HG02678 (cell line): ENCODE measurements at regions not wholly inside any gene's neighbourhood (a gene's known extent, or its start where the extent isn't known, plus 50 kb on each side); places are given as distances from the start of the nearest gene placed in this dataset.
"Not testable (repeated sequence)": the region's sequence is repeated elsewhere in the genome, so short reads cannot be mapped to it uniquely, and the experiment has no call there.

Experiments
- ATAC-seq: cut with Tn5 transposase; IDR thresholded peaks from one replicate; pipeline ENCODE4 v1.9.1; 2021; ENCODE audit warnings: mild to moderate bottlenecking, moderate library complexity; ENCODE audit not compliant: unreplicated experiment

- ATAC-seq = no peak
Observed at GRCh38 chr12:46711756-46712155, 114.0 kb downstream of the SLC38A4 start.

GRCh38 chr12:46710125-46710743 is 115.6 kb downstream of the SLC38A4 start:
- ATAC-seq = no peak

GRCh38 chr12:46702581-46703344 is 123.0 kb downstream of the SLC38A4 start:
- ATAC-seq = no peak

- ATAC-seq = no peak
Observed at GRCh38 chr12:46701356-46701755, 124.4 kb downstream of the SLC38A4 start.

GRCh38 chr12:46699986-46700385 is 125.8 kb downstream of the SLC38A4 start:
- ATAC-seq = no peak

DNA sequence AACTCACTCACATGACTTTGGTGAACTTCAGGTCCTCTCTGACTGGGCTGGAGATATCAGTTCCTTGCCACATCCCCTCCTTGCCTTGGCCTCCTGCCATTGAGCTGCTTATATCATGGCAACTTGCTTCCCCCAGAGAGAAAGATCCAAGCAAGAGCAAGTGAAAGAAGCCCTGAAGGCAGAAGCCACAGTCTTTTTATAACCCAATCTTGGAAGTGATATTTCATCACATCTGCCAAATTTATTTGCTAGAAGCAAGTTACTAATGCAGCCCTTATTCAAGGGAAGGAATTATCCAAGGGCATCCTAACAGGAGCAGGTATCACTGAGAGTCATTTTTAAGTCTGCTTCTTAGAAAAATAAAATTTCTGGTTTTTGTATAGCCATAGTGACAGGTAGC is 127.8 kb downstream of the SLC38A4 start:
- no peak for ATAC-seq

DNA sequence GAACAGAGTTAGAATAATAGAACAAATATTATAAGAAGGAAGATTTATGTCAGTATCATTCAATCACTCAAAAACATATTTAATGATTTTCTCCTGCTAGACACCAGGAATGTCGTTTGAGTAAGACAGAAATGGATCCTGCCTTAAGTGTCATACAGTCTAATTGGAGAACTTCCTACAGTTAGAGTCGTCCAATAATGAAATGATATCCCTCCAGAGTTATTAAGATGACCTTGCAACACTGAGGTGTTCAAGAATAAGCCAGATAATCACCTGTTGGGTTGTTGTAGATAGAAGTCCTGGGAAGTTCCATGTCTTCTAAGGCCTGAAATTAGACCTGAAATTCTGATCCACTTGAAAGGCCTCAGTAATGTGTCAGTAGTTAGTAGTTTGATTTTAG is 132.3 kb downstream of the SLC38A4 start:
- no peak for ATAC-seq

DNA sequence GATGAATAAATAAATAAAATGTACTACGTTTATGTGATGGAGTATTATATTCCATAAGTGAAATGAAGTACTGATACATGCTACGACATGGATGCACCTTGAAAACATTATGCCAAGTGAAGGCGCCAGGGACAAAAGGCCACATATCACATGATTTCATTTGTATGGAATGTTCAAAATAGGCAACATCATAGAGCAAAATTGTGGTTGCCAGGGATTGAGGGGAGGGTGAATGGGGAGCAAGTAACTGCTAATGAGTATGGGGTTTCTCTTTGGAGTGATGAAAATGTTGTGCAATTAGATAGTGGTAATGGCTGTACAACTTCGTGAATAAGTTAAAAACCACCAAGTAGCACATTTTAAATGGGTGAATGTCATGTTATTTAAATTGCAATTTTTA is 132.8 kb downstream of the SLC38A4 start:
- no peak for ATAC-seq

- no peak for ATAC-seq
Observed at GRCh38 chr12:46692606-46693005, 133.2 kb downstream of the SLC38A4 start.

GRCh38 chr12:46686267-46686942 is 139.4 kb downstream of the SLC38A4 start:
- ATAC-seq = no peak

DNA sequence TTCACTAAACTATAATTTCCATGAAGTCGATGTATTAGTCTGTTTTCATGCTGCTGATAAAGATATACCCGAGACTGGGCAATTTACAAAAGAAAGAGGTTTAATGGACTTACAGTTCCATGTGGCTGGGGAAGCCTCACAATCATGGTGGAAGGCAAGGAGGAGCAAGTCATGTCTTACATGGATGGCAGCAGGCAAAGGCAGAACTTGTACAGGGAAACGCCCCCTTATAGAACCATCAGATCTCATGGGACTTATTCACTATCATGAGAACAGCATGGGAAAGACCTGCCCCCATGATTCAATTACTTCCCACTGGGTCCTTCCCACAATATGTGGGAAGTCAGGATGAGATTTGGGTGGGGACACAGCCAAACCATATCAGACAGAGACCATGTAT is 141.6 kb downstream of the SLC38A4 start:
- not testable (repeated sequence) for ATAC-seq

GRCh38 chr12:46682148-46682547 is 143.6 kb downstream of the SLC38A4 start:
- no peak for ATAC-seq

DNA sequence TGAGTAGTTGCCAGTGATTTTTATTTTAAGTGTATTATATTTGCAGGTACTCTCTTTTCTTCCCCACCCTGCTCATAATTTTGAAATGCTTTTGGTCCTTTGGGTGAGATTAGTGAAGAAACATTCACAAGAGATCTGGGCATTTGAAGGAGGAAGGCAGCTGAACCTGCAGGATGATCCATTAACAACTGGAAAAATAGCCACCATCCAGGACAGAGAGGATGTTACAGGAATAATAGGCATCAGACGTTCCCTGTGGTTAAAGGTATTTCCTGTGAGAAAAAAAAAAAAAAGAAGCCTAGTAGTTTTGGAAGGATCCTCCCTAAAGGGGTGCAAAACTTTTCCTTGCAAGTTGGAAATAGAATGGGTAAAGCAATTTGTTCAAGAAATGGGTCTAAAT is 145.3 kb downstream of the SLC38A4 start:
- ATAC-seq = no peak

DNA sequence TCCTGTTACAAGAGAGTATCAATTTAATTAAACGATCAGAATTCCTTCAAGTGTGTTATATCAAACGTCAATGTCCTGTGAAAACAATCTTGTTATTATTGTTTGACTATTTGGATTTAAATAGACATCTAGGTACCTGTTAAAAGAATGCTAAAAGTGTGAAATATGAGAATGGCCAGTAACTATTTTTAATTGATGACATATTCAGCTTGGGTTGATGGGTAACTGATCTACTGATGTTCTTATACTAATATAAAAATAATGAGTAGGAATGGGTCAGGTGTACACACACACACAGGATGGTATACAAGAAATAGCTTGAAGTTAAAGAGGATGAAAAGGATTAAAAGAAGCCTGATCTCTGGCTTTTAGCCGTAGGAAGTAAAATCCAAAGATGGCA is 146.0 kb downstream of the SLC38A4 start:
- ATAC-seq = no peak

DNA sequence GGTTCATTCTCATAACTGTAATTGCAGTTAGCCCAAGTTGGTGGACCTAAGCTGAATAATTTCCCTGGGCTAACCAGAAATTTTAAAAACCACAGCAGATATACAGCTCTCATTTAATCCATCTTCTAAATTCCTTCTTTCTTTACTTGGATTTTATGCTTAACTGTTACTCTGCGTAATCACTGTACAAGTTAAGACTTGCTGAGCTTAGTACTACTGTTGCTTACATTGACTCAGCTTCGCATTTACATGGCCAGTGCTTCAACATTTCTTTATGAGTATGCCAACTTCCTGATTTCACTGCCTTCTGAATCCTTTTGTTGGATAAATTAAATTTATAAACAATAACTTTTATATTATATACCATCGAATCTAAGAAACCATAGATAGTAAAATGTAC is 147.4 kb downstream of the SLC38A4 start:
- no peak for ATAC-seq

GRCh38 chr12:46677749-46678148 is 148.0 kb downstream of the SLC38A4 start:
- no peak for ATAC-seq

DNA sequence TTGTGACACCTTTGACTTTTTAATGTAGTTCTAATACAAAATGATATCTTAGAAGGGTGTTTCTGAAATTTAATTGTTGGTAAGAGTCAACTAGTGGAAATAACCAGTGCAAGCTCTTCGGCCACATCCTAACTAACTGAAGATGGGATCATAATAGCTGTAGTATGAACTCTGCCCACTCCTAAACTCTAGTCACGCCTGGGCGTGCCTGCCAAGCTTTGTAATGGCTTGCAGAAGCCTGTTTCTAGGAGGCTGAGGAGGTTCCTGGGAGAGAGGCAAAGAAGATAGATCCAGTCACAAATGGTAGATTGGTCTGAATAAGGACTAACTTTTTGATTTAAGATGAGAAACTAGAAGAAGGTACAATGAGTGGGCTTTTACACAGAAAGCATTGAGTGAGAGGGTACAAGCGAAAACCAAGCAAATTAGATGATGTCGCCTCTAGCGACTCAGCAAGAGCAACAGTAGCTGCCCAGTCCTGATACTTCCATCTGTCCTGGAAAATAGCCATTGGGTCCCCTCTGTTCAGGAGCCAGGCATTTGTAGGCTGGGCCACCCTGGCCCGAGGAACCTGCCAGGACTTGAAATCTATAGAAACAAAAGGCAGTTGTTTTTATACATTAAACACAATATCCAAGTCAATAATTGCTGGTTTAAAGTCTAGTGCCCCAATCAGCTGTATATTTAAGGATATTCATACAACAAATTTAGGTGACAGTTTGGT is 148.8 kb downstream of the SLC38A4 start:
- no peak for ATAC-seq

DNA sequence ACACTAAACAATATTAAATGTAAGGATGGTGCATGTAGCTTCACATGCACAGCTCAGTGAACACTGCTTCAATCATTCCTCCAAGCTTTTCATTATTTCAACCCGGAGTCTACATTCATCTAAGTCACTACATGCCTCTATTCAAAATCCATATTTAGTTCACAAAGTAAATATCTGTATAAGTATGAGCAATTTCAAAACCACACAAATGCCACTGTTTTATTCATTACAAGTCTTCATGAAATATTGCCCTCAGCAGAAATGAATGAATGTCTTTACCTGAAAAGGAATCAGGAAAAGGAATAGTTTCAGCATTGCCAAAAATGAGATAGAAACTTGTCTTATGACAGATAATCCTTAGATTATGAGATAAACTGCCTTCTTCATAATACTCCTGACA is 149.4 kb downstream of the SLC38A4 start:
- no peak for ATAC-seq

- ATAC-seq = no peak
Observed at GRCh38 chr12:46675736-46676135, 150.1 kb downstream of the SLC38A4 start.

- no peak for ATAC-seq
Observed at GRCh38 chr12:46674800-46675199, 151.0 kb downstream of the SLC38A4 start.

DNA sequence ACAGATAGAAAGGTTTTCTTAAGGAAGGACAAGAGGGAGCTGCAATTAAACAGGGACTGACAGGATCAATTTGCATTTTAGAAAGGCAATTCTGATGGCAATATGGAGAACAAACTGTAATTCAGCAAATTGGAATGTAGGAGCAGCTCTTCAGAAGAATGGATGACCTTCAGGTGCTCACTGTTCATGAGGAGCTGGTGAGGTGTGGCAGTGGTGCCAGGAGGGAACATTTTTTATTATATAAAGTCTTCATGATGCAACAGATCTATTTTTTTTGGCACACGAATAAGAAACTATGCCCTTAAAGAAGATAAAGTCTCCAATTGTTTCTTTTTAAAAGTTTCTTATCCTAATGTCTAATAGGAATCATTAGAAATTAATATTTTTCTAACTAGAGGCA is 151.7 kb downstream of the SLC38A4 start:
- ATAC-seq = no peak
